Forelimb muscle (tissue), 1 donor: ENCODE measurements at regions not wholly inside any gene's neighbourhood (a gene's known extent, or its start where the extent isn't known, plus 50 kb on each side); places are given as distances from the start of the nearest gene placed in this dataset.
"Not testable (repeated sequence)": the region's sequence is repeated elsewhere in the genome, so short reads cannot be mapped to it uniquely, and the experiment has no call there.

Experiments used
- DNase-seq: peaks from one replicate; pipeline ENCODE4 v3.0.0-alpha.2; 2013; ENCODE audit warnings: low read depth

- no peak for DNase-seq
Measured at GRCh38 chr12:14207905-14208551, 157.5 kb upstream of the ATF7IP start.

DNA sequence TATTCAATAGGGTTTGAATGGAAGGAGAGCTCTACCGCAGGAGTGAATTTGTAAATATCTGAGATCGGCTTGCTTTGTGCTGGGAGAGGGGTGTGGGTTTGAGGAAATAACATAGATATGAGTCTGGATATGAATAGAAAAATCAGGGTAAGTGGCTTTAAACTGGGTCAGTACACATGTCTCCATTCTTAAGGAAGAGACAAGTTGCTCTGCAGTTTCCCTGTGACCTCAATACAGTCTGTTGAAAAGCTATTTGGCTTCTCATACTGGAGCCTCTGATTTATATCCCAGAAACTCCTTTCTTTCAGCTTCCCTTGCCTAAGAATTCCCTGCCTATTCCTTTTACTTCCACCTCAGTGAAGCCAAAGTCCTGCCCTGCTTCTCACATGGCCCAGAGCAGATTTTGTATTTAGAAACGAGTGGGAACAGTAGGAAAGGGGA, 153.5 kb upstream of the ATF7IP start:
- DNase-seq = no peak

DNA sequence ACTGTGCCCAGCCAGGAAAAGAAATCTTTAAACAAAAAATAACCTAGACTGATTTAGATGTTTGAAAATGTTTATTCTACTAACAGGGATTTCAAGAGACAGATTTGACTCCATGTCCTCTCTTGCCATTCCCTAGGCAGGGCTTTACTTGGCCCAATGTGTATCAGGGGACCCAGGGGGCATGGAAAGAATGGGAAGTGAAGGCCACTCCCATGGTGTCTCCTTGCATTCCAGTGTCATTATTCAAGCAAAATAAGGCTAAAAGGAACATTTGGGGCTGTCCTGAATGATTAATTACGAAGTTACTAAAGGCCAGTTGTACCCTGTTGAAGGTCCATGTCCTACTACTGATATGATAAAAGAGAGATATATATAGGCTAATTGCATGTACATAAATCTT, 151.9 kb upstream of the ATF7IP start:
- DNase-seq = no peak

DNA sequence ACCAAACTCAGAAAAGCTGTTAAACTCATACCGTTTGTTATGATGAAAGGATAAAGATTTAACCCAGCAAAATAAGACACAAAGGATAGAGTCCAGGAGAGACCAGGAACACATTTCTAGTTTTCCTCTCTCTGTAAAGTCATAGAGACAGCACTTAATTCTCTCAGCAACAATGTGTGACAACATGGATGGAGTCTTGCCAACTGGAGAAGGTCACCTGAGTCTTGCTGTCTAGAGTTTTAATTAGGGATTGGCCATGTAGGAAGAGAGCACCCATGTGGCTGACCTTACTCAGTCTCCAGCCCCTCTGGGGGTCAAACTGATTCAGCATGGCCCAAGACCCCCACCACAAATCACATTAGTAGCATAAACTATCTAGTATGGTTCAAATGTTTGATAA, 151.0 kb upstream of the ATF7IP start:
- DNase-seq = no peak

- not testable (repeated sequence) for DNase-seq
Measured at GRCh38 chr12:14215949-14216348, 149.5 kb upstream of the ATF7IP start.

DNA sequence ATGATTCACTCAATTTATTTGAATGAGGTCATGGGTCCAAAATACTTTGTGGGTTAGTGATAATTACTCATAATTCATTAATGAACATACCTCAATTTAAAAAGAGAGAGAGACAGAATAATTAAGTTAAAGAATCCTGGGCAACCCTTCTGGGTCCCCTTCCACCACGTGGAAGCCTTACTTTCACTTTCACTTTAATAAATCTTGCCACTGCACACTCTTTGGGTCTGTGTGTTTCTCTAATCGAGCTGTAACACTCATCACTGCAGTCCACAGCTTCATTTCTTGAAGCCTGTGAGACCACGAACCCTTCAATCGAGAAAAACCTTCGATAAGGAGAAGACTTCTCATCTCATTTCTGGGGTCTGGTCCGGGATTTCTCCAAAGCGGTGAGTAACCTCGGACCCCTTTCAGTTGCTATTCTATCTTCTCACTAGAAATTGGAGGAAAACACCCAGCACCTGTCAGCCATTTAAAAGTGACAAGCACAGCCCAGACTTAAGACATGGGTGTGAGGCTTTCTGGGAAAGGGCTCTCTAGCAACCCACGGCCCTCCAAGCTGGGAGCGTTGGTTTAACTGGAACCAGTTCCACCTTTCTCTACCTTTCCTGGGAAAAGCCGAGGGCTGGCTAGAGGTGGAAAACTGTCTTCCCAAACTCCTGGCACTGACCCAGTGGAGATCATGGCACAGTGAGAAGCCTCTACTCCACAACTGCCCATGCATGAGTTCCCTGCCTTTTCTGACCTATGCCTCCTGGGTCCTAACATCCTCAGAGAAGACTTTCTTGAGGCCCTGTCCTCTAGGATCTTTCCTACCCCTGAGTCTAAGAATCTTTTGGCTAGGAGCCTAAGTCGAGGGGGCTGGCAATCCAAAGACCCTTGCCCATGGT, 148.8 kb upstream of the ATF7IP start:
- no peak for DNase-seq

DNA sequence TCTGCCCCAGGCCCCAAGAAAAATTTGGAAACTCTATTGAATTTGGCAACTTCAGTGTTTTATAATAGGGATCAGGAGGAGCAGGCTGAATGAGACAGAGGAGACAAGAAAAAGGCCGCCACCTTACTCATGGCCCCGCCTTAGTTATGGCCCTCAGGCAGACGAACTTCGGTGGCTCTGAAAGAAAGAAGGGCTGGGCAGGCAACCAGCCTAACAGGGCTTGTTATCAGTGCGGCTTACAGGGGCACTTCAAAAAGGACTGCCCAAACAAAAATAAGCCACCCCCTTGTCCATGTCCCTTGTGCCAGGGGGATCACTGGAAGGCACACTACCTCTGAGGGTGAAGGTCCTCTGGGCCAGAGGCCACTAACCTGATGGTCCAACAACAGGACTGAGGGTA, 146.3 kb upstream of the ATF7IP start:
- DNase-seq = no peak

- not testable (repeated sequence) for DNase-seq
Measured at GRCh38 chr12:14219670-14220069, 145.8 kb upstream of the ATF7IP start.

DNA sequence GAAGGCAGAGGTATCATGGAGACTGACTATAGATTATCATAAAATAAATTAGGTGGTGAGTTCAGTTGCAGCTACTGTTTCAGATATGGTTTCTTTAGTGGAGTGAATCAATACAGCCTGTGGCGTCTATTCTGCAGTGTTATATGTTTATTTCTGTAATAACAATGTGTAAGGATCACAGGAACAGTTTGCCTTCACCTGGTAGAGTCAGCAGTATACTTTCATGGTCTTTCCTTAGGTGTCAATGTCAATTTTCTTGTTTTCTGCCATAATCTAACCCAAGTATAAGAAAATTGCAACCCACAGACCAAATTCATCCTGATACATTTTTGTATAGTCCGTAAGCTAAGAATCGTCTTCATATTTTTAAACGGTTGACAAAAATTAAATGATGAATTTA, 140.4 kb upstream of the ATF7IP start:
- DNase-seq = no peak

GRCh38 chr12:14235176-14235575, 130.3 kb upstream of the ATF7IP start:
- DNase-seq = not testable (repeated sequence)

- DNase-seq = not testable (repeated sequence)
Measured at GRCh38 chr12:14236641-14237040, 128.8 kb upstream of the ATF7IP start.

GRCh38 chr12:14238221-14238792, 127.2 kb upstream of the ATF7IP start:
- no peak for DNase-seq

DNA sequence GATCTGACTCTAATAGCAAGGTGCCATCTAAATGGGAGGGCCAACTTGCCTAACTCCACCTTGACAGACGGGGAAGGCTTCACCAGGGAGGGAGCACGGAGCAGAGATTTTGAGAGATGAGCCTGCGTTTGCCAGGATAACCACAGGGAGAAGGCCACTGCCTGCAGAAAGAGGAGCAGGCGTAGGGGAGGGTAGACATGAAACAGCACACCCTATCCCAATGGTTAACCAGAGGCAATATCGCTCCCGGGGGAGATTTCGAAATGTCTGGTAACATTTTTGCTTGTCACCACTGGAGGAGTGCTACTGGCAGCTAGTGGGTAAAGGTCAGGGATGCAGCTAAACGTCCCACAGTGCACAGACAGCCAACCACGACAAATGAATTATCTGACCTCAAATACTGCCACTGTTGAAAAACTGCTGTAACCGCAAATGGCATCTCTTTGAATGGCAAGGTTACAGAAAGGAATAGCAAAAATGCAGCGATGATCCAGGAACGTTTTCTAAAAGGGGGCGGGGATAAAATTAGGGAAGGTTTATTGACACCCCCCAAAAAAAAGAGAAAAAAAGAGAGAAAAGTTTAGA, 126.0 kb upstream of the ATF7IP start:
- no peak for DNase-seq

GRCh38 chr12:14239935-14240872, 125.3 kb upstream of the ATF7IP start:
- DNase-seq = no peak

DNA sequence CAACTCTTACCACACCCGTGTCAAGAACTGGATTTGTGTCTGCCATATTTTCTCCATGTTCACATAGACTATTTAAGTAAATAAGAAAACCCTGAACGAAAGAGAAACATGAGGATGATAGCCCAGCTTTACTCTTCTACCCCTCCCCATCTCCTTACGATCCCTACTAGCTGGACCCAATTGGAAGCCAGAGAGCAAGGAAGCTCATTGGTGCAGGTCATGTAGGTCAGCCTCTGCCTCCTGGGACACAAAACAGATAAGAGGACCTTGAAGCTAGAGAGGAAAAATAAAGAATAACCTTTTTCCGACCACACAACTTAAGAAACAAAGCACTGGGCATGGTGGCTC, 124.6 kb upstream of the ATF7IP start:
- DNase-seq = no peak

DNA sequence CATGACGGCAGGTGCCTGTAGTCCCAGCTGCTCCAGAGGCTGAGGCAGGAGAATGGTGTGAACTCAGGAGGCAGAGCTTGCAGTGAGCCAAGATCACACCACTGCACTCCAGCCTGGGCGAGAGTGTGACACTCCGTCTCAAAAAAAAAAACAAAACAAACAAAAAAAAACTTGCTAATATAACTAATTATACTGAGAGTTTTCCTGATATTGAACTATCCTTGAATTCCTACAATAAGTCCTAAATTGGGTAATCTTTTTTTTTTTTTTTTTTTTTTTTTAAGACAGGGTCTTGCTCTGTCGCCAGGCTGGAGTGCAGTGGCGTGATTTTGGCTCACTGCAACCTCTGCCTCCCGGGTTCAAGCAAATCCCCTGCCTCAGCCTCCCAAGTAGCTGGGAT, 122.7 kb upstream of the ATF7IP start:
- DNase-seq = not testable (repeated sequence)

- DNase-seq = no peak
Measured at GRCh38 chr12:14243941-14244340, 121.5 kb upstream of the ATF7IP start.

DNA sequence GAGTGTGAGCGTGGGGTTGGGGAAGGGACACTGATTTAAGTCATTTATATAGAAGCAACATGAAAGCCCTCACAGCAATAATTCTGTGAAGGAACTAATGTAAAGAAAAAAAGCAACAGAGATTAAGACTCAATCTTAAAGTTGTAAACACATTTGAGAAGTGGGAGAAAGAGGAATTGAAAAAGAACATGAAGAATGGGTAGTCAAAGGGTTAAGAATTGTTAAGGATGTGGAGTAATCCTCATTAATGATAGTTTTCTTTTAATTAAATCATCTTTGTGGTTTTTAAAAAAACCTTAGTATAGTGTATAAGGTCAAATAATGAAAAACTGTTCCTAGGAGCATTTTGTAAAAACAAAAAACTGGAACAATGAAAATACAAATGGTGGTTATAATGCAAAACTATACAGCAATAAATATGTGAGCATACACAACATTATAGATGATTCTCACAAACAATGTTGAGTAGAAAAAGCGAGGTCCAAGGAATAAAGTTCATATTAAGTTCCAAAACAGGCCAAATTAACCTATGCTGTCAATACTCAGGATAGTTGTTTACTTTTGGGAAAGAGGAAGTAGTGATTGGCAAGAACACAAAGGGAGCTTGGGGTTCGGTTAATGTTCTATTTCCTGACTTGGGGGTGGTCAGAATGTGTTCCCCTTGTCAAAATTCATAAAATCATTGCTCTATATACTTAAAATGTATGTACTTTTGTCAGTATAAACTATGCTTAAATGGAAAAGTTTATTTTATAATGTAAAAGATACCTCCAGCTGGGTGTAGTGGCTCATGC, 120.4 kb upstream of the ATF7IP start:
- no peak for DNase-seq

- no peak for DNase-seq
Measured at GRCh38 chr12:14247166-14247565, 118.3 kb upstream of the ATF7IP start.

DNA sequence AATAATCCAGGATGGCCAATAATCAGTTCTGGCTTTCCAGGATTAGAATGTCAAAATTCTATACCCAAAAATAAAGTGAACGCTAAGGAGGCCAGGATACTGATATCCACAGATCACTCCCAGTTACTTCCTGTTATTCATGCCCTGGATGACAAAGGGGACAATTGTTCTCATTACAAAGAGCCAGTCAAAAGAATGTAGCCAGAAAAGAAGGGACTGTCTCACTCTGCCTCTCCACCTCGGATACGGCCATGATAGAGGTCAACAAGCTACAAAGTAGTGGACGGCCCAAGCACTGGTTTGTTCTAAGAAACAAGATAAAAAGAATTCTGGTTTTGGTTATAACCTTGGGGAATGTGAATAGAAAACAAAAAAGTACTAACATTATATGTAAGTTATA, 116.1 kb upstream of the ATF7IP start:
- DNase-seq = no peak

GRCh38 chr12:14252697-14253096, 112.8 kb upstream of the ATF7IP start:
- no peak for DNase-seq
